CD14-positive monocyte (primary cell): ENCODE measurements at regions not wholly inside any gene's neighbourhood (a gene's known extent, or its start where the extent isn't known, plus 50 kb on each side); places are given as distances from the start of the nearest gene placed in this dataset.

Experiments
- DNase-seq, 3 donors: peaks; one replicate each; pipeline ENCODE4 v3.0.0-alpha.2; 2011 to 2022
- H2AFZ ChIP-seq: 2 replicates; pipeline ENCODE4 v1.6.0; 2012; ENCODE audit warnings: mild to moderate bottlenecking, low read depth, low read length, inconsistent platforms; ENCODE audit not compliant: insufficient read depth, poor library complexity, severe bottlenecking
- H3K27ac ChIP-seq, 2 donors: 1 replicate in 1 of 2; 2 replicates in 1 of 2; pipeline ENCODE4 v1.5.1; 2012 to 2013; ENCODE audit warnings: low read length in 2 of 2, control low read depth in 1 of 2, inconsistent platforms in 1 of 2, low read depth in 1 of 2, mild to moderate bottlenecking in 1 of 2
- H3K27me3 ChIP-seq, 2 donors: one replicate each; pipeline versions ENCODE4 v1.6.0 to v1.6.1; 2011 to 2013; ENCODE audit warnings: low read length in 2 of 2; ENCODE audit not compliant: control insufficient read depth in 2 of 2, insufficient read depth in 2 of 2
- H3K36me3 ChIP-seq, 2 donors: replicated peaks in 1 of 2; 1 replicate in 1 of 2; 2 replicates in 1 of 2; pipeline versions ENCODE4 v1.5.1 to v1.6.1; 2012 to 2013; ENCODE audit warnings: low read length in 2 of 2, control low read depth in 1 of 2, inconsistent platforms in 1 of 2, mild to moderate bottlenecking in 1 of 2; ENCODE audit not compliant: insufficient read depth in 2 of 2, control insufficient read depth in 1 of 2
- H3K4me1 ChIP-seq, 2 donors: 1 replicate in 1 of 2; 2 replicates in 1 of 2; pipeline versions ENCODE4 v1.5.1 to v1.6.1; 2012 to 2013; ENCODE audit warnings: low read length in 2 of 2, control low read depth in 1 of 2, inconsistent platforms in 1 of 2, mild to moderate bottlenecking in 1 of 2, moderate library complexity in 1 of 2; ENCODE audit not compliant: insufficient read depth in 2 of 2, control insufficient read depth in 1 of 2
- H3K4me2 ChIP-seq: replicated peaks from 2 replicates; pipeline ENCODE3; 2012; ENCODE audit warnings: low read length, moderate library complexity, mild to moderate bottlenecking; ENCODE audit not compliant: poor library complexity, severe bottlenecking; ENCODE audit errors: extremely low read depth
- H3K4me3 ChIP-seq, 3 experiments: fragments of 200-600 bp in 1 of 3; sonication (generic) in 1 of 3; replicated peaks in 1 of 3; 1 replicate in 2 of 3; 2 replicates in 1 of 3; pipeline ENCODE4 v1.5.1; 2011 to 2013; ENCODE audit warnings: low read length in 3 of 3, mild to moderate bottlenecking in 3 of 3, control low read depth in 2 of 3, low read depth in 2 of 3, inconsistent platforms in 1 of 3, moderate library complexity in 1 of 3
- H3K79me2 ChIP-seq: 2 replicates; pipeline ENCODE4 v1.6.0; 2012; ENCODE audit warnings: mild to moderate bottlenecking, control low read depth, inconsistent platforms, low read length, moderate library complexity; ENCODE audit not compliant: insufficient read depth
- H3K9ac ChIP-seq: 2 replicates; pipeline ENCODE4 v1.6.0; 2017; ENCODE audit warnings: low read length, mild to moderate bottlenecking; ENCODE audit not compliant: insufficient read depth, poor library complexity, severe bottlenecking
- H3K9me3 ChIP-seq, 2 donors: replicated peaks in 1 of 2; 1 replicate in 1 of 2; 2 replicates in 1 of 2; pipeline versions ENCODE4 v1.5.1 to v1.6.1; 2012 to 2013; ENCODE audit warnings: low read length in 2 of 2, control low read depth in 1 of 2; ENCODE audit not compliant: control insufficient read depth in 1 of 2, insufficient read depth in 1 of 2
- H4K20me1 ChIP-seq: 2 replicates; pipeline ENCODE4 v1.6.0; 2012; ENCODE audit warnings: mild to moderate bottlenecking, low read length, control low read depth, moderate library complexity; ENCODE audit not compliant: insufficient read depth
- H3K27ac Mint-ChIP-seq, 7 donors: one replicate each; pipeline ENCODE4 v1.8.0; 2020; ENCODE audit warnings: mild to moderate bottlenecking in 7 of 7, mixed read lengths in 7 of 7, moderate library complexity in 6 of 7, inconsistent platforms in 2 of 7
- H3K27me3 Mint-ChIP-seq, 3 donors: one replicate each; pipeline ENCODE4 v1.8.0; 2021 to 2022; ENCODE audit warnings: low read depth in 3 of 3, mild to moderate bottlenecking in 3 of 3, mixed read lengths in 3 of 3, moderate library complexity in 3 of 3, inconsistent platforms in 1 of 3
- H3K36me3 Mint-ChIP-seq, 2 donors: one replicate each; pipeline ENCODE4 v1.8.0; 2020; ENCODE audit warnings: mixed read lengths in 2 of 2, inconsistent platforms in 1 of 2, mild to moderate bottlenecking in 1 of 2
- H3K4me1 Mint-ChIP-seq: one replicate; pipeline ENCODE4 v1.8.0; 2020; ENCODE audit warnings: mild to moderate bottlenecking, mixed read lengths
- H3K4me3 Mint-ChIP-seq, 2 donors: one replicate each; pipeline ENCODE4 v1.8.0; 2020; ENCODE audit warnings: mild to moderate bottlenecking in 2 of 2, mixed read lengths in 2 of 2, moderate library complexity in 1 of 2
- H3K9me3 Mint-ChIP-seq, 7 donors: one replicate each; pipeline ENCODE4 v1.8.0; 2020 to 2022; ENCODE audit warnings: mixed read lengths in 7 of 7, mild to moderate bottlenecking in 6 of 7, moderate library complexity in 6 of 7, inconsistent platforms in 2 of 7
- WGBS: methylation state at CpG from one replicate; pipeline ENCODE4 v1.1.5; 2013; ENCODE audit warnings: missing lambda C conversion rate; ENCODE audit not compliant: insufficient coverage; 5-methylcytosine and 5-hydroxymethylcytosine counted together
- intact Hi-C, 2 donors: fragments of 100-400 bp; cut with micrococcal nuclease; formaldehyde crosslinking; loops; one replicate each; pipeline versions ENCODE4 v1.15.0 to v1.15.1; 2023
- TF ChIP-seq, protein P1 (sequence below): fragments of 200-600 bp; IDR thresholded peaks from one replicate; pipeline ENCODE4 v1.8.0; 2022; ENCODE audit warnings: antibody characterized with exemption, mild to moderate bottlenecking

DNA sequence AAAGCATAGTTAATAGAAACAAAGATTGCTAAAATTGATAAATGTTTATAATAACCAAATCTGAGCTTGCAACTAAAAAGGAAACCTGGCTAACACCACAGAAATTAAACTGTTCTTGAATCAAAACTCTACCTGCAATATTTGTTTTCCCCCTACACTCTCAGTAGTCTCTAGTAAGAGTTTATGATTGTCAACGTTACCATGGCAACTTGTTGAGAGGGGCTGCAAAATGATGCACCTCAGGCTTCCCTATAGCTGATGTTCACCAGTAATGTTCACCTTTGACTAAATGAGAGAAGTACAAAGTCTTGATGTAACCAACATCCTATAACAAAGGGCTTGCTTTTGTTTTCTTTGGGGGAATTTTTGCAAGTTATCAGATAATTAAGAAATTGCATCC lies 101.1 kb upstream of the FHIT start:
- Histone ChIP-seq H3K4me3 (no peak overlapping the region), H3K36me3 (no peaks in the 10 kb centered on the region), H4K20me1 (no peaks in the 10 kb centered on the region), H3K27me3 (no peaks in the 10 kb centered on the region), H3K9ac (no peak overlapping the region), H3K9me3 (no peaks in the 10 kb centered on the region), H2AFZ (no peak overlapping the region), H3K27ac (no peak overlapping the region), H3K79me2 (no peaks in the 10 kb centered on the region), H3K4me2 (no peak overlapping the region), H3K4me1 (no peaks in the 10 kb centered on the region)
- no peak for DNase-seq
- H3K4me1 Mint-ChIP-seq: peaks cover 6% of the 10 kb centered on the region
- whole genome bisulfite sequencing: no CpG with 5 or more reads among the region's 1 CpG
- TF ChIP-seq, protein P1, sequence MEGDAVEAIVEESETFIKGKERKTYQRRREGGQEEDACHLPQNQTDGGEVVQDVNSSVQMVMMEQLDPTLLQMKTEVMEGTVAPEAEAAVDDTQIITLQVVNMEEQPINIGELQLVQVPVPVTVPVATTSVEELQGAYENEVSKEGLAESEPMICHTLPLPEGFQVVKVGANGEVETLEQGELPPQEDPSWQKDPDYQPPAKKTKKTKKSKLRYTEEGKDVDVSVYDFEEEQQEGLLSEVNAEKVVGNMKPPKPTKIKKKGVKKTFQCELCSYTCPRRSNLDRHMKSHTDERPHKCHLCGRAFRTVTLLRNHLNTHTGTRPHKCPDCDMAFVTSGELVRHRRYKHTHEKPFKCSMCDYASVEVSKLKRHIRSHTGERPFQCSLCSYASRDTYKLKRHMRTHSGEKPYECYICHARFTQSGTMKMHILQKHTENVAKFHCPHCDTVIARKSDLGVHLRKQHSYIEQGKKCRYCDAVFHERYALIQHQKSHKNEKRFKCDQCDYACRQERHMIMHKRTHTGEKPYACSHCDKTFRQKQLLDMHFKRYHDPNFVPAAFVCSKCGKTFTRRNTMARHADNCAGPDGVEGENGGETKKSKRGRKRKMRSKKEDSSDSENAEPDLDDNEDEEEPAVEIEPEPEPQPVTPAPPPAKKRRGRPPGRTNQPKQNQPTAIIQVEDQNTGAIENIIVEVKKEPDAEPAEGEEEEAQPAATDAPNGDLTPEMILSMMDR: no peak
- intact Hi-C loops: no loop called here
- H3K4me3 Mint-ChIP-seq: no peak overlapping the region
- H3K27me3 Mint-ChIP-seq: peaks cover 0 to 5% (median 2%) of the 10 kb centered on the region in 3 donors
- H3K27ac Mint-ChIP-seq: no peak overlapping the region
- peaks cover 0 to 2% (median 0%) of the 10 kb centered on the region in 7 donors for H3K9me3 Mint-ChIP-seq
- no peaks in the 10 kb centered on the region for H3K36me3 Mint-ChIP-seq

- intact Hi-C loops: no loop called here
- Mint-ChIP-seq H3K27me3 (peaks cover 0 to 5% (median 2%) of the 10 kb centered on the region in 3 donors), H3K27ac (no peak overlapping the region), H3K4me3 (no peak overlapping the region), H3K36me3 (no peaks in the 10 kb centered on the region), H3K4me1 (peaks cover 13% of the 10 kb centered on the region), H3K9me3 (peaks cover 0 to 2% (median 0%) of the 10 kb centered on the region in 7 donors)
- Histone ChIP-seq H3K4me2 (no peak overlapping the region), H3K4me3 (no peak overlapping the region), H3K36me3 (no peaks in the 10 kb centered on the region), H3K27ac (no peak overlapping the region), H3K27me3 (no peaks in the 10 kb centered on the region), H3K4me1 (peaks cover 0 to 5% of the 10 kb centered on the region in 2 donors), H4K20me1 (no peaks in the 10 kb centered on the region), H2AFZ (no peak overlapping the region), H3K9me3 (no peaks in the 10 kb centered on the region), H3K79me2 (no peaks in the 10 kb centered on the region), H3K9ac (no peak overlapping the region)
- TF ChIP-seq, protein P1: no peak
- no peak for DNase-seq
- WGBS: 88% methylated on average over 1 of the region's 1 CpG
These were observed 102.1 kb upstream of the FHIT start for GRCh38 chr3:61353382-61353781.
